Glutamatergic neuron (in vitro differentiated cells): ENCODE measurements at regions not wholly inside any gene's neighbourhood (a gene's known extent, or its start where the extent isn't known, plus 50 kb on each side); places are given as distances from the start of the nearest gene placed in this dataset.

ENCODE experiments used
- DNase-seq: peaks from one replicate; pipeline ENCODE4 v3.0.0; 2022
- H3K27ac Mint-ChIP-seq: one replicate; pipeline ENCODE4 v1.8.0; 2020; ENCODE audit warnings: mild to moderate bottlenecking, mixed read lengths, inconsistent platforms; ENCODE audit not compliant: unreplicated experiment
- H3K27me3 Mint-ChIP-seq: one replicate; pipeline ENCODE4 v1.8.0; 2020; ENCODE audit warnings: mild to moderate bottlenecking, moderate library complexity, mixed read lengths, inconsistent platforms; ENCODE audit not compliant: unreplicated experiment
- H3K36me3 Mint-ChIP-seq: one replicate; pipeline ENCODE4 v1.8.0; 2020; ENCODE audit warnings: mild to moderate bottlenecking, mixed read lengths, inconsistent platforms; ENCODE audit not compliant: unreplicated experiment
- H3K4me1 Mint-ChIP-seq: one replicate; pipeline ENCODE4 v1.8.0; 2020; ENCODE audit warnings: mild to moderate bottlenecking, low read depth, mixed read lengths, inconsistent platforms; ENCODE audit not compliant: unreplicated experiment
- H3K4me3 Mint-ChIP-seq: one replicate; pipeline ENCODE4 v1.8.0; 2020; ENCODE audit warnings: mild to moderate bottlenecking, mixed read lengths, inconsistent platforms; ENCODE audit not compliant: unreplicated experiment
- H3K9me3 Mint-ChIP-seq: one replicate; pipeline ENCODE4 v1.8.0; 2020; ENCODE audit warnings: mild to moderate bottlenecking, moderate library complexity, mixed read lengths, inconsistent platforms; ENCODE audit not compliant: unreplicated experiment
- TF ChIP-seq, protein P1 (sequence below): fragments of 200-600 bp; sonication (generic); IDR thresholded peaks from one replicate; pipeline ENCODE4 v1.5.0; 2021; ENCODE audit not compliant: partially characterized antibody, unreplicated experiment

DNA sequence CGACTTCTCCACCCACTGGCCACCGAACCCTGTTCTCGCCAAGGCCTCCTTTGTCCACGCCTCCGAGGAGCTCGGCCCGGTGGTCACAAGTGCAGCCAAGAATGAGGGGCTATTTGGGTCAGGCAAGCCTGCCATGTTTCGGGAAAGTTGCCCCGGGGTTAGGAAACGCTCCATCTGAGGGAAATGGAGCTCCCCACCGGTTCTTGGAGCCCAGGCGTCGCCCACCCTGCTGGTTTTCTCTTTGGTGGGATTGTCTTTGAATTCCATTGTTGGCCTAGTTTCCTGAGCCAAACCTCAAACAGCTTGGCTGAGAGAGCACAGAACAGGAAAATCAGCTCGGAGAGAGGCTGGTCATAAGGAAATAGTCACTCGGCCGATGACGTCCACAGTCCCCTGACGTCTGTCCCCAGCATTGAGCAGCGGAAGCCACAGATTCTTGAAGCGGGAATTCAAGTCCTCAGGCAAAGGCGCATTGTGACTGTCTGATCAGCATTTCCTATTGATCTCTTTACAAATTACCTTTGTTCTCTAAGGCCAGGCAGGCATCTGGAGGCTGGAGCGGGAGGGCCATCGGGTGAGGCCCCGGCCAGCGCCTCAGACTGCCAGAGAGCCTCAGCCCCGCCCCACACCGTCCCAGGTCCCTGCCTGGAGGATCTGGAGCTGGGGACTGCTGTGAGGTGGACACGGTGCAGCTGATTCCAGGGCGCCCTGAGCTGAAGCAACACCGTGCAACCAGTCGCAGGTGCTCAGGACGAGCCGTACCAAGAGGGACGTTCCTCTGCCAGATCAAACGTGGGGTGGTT lies 138.6 kb downstream of the DLL1 start:
- H3K9me3 Mint-ChIP-seq, result peaks cover 3% of the 10 kb centered on the region
- peaks cover 15% of the 10 kb centered on the region for H3K4me1 Mint-ChIP-seq
- H3K27ac Mint-ChIP-seq, result no peak overlapping the region
- TF ChIP-seq, protein P1, sequence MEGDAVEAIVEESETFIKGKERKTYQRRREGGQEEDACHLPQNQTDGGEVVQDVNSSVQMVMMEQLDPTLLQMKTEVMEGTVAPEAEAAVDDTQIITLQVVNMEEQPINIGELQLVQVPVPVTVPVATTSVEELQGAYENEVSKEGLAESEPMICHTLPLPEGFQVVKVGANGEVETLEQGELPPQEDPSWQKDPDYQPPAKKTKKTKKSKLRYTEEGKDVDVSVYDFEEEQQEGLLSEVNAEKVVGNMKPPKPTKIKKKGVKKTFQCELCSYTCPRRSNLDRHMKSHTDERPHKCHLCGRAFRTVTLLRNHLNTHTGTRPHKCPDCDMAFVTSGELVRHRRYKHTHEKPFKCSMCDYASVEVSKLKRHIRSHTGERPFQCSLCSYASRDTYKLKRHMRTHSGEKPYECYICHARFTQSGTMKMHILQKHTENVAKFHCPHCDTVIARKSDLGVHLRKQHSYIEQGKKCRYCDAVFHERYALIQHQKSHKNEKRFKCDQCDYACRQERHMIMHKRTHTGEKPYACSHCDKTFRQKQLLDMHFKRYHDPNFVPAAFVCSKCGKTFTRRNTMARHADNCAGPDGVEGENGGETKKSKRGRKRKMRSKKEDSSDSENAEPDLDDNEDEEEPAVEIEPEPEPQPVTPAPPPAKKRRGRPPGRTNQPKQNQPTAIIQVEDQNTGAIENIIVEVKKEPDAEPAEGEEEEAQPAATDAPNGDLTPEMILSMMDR, result no peak
- DNase-seq, result peak; percentile 54
- H3K27me3 Mint-ChIP-seq, result peaks cover 2% of the 10 kb centered on the region
- H3K36me3 Mint-ChIP-seq, result no peaks in the 10 kb centered on the region
- no peak overlapping the region for H3K4me3 Mint-ChIP-seq

DNA sequence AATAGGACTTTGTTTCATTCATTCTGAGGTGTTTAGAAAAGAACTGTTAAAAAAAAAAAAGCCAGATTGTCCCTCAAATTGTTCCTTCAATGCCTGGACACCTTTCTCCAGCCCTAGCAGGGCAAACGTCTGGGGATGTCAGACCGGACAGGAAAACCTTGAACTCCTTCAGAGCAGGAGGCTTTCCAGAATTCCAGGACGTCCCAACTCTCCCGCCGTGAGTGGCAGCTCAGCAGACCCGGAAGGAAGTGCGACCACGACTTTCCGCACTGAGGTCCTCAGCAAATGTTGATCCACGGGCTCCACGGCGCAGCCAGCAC lies 139.1 kb downstream of the DLL1 start:
- no peak for DNase-seq
- TF ChIP-seq, protein P1, result no peak
- Mint-ChIP-seq H3K9me3 (peaks cover 2% of the 10 kb centered on the region), H3K4me1 (peaks cover 15% of the 10 kb centered on the region), H3K4me3 (no peak overlapping the region), H3K27me3 (peaks cover 4% of the 10 kb centered on the region), H3K36me3 (no peaks in the 10 kb centered on the region), H3K27ac (peak overlapping the region; percentile 38)

DNA sequence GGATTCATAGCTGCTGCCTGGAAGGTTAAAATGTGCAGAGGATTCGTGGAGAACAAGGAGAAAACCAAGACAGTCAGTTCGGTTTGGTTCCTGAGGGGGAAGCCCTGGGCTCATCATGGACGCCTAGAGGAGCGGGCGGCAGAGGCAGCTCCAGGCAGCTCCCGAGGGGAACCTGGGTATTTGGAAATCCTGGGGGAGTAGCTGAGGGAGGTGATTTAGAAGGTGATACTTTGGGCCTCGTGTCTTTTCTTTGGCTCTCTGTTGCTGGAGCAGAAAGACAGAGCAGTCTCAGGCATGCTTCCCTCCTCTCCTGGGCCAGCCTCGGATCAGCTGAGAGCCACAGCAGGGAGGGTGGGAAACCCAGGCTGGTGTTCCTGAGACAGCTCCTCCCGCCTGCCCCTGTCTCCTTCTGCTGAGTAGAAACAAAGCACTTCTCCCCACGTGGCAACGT lies 139.5 kb downstream of the DLL1 start:
- peaks cover 15% of the 10 kb centered on the region for H3K4me1 Mint-ChIP-seq

DNA sequence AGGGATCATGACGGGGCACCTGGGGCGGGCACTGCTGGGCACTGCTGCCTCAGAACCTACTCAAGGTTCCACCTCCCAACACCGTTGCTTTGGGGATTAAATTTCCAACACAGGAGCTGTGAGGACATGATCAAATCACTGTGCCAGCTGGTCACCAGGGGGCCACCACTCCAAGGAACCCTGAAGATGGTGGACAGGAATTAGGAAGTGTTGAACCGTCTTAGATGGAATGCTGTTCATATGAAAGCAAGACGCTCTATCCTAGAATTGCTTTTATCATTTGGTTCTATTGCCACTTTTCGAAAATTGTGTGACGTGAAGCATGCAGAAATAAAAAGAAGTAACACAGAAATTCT lies 140.3 kb downstream of the DLL1 start:
- no peak for DNase-seq

More for the DNA sequence above, 139.5 kb downstream of the DLL1 start:
- H3K36me3 Mint-ChIP-seq, result no peaks in the 10 kb centered on the region
- H3K4me3 Mint-ChIP-seq, result peak overlapping the region; percentile 50
- H3K27me3 Mint-ChIP-seq, result peaks cover 6% of the 10 kb centered on the region
- H3K9me3 Mint-ChIP-seq, result peaks cover 2% of the 10 kb centered on the region
- TF ChIP-seq, protein P1, result no peak
- no peak for DNase-seq
- H3K27ac Mint-ChIP-seq, result peak overlapping the region; percentile 38

More for the DNA sequence above, 140.3 kb downstream of the DLL1 start:
- Mint-ChIP-seq H3K36me3 (no peaks in the 10 kb centered on the region), H3K27me3 (peaks cover 6% of the 10 kb centered on the region), H3K27ac (no peak overlapping the region), H3K4me3 (no peak overlapping the region), H3K4me1 (peaks cover 15% of the 10 kb centered on the region), H3K9me3 (no peaks in the 10 kb centered on the region)
- TF ChIP-seq, protein P1, result no peak
